ENCODE measurements at regions not wholly inside any gene's neighbourhood (a gene's known extent, or its start where the extent isn't known, plus 50 kb on each side); places are given as distances from the start of the nearest gene placed in this dataset.
"Not testable (repeated sequence)": the region's sequence is repeated elsewhere in the genome, so short reads cannot be mapped to it uniquely, and the experiment has no call there.

DNA sequence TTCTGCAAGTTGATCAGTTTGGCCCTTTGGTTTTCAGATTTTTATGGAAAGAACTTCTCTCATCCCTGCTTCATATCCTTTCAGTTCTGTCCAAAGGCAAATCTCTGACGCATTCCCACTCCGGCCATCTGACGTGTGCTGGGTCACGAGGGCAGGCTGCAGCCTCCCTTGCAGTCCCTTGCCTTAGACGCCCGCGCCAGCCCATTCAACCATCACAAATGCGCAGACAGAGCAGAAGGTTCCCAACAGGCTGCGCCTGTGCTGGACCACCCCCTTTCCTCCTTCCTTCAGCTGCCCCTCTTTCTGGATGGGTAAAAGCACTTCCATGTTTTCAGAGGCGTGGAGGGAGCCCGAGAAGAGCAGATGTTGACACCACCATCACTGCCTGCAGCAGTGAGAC, 144.2 kb downstream of the BCL2L11 start:
- not testable (repeated sequence) for H3K79me1 ChIP-seq (ENCODE audit: low read length); H3K4me3 ChIP-seq (ENCODE audit: low read depth, low read length); H3K4me2 ChIP-seq (ENCODE audit: low read length); H3K27me3 ChIP-seq (ENCODE audit: insufficient read depth, low read length); H4K91ac ChIP-seq (ENCODE audit: low read depth, low read length); H4K8ac ChIP-seq (ENCODE audit: low read depth, low read length); H2BK120ac ChIP-seq (ENCODE audit: insufficient read depth, low read length, poor library complexity); H3K14ac ChIP-seq (ENCODE audit: low read length); H2BK5ac ChIP-seq (ENCODE audit: low read depth, low read length, poor library complexity); DNase-seq; H3K9ac ChIP-seq (ENCODE audit: low read length); H3K9me3 ChIP-seq (ENCODE audit: insufficient read depth, low read depth, low read length); H3K36me3 ChIP-seq (ENCODE audit: control insufficient read depth in 1 of 2, insufficient read depth in 2 of 2, low read length in 2 of 2); H2BK12ac ChIP-seq (ENCODE audit: low read length); H4K12ac ChIP-seq (ENCODE audit: low read depth, low read length); H2AFZ ChIP-seq (ENCODE audit: insufficient read depth, low read length, poor library complexity); H3K18ac ChIP-seq (ENCODE audit: low read length); H3K4me1 ChIP-seq (ENCODE audit: control insufficient read depth in 1 of 2, insufficient read depth in 2 of 2, low read length in 2 of 2); H3K4ac ChIP-seq (ENCODE audit: low read depth, low read length); H3K23ac ChIP-seq (ENCODE audit: low read length); H2AK5ac ChIP-seq (ENCODE audit: low read length); H3K79me2 ChIP-seq (ENCODE audit: control insufficient read depth, insufficient read depth, low read length, poor library complexity); H3K27ac ChIP-seq (ENCODE audit: low read depth, low read length)
- no CpG with 5 or more reads among the region's 11 CpGs for WGBS (ENCODE audit: extremely low coverage, insufficient coverage, insufficient read length)

DNA sequence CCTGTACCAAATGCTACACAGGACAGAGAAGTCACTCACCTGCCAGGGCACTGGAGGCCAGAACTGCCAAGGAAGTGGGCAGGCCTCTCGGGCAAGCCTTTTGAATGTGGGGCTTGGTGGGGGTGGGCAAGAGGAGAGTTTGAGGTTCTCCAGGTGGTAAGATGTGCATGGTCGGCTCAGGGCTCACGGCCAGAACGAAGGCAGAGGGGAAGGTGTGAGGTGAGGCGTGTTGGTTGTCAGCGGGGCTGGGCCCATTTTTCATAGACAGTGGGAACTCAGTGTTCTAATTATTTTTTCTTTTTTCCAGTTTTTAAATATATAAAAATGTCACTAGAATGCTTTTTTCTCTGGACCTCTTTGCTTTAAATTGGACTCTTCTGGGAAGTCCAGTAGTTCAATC, 145.8 kb downstream of the BCL2L11 start:
- not testable (repeated sequence) for H2BK120ac ChIP-seq (ENCODE audit: insufficient read depth, low read length, poor library complexity); H3K4me1 ChIP-seq (ENCODE audit: control insufficient read depth in 1 of 2, insufficient read depth in 2 of 2, low read length in 2 of 2); H3K23ac ChIP-seq (ENCODE audit: low read length); H3K36me3 ChIP-seq (ENCODE audit: control insufficient read depth in 1 of 2, insufficient read depth in 2 of 2, low read length in 2 of 2); H2AK5ac ChIP-seq (ENCODE audit: low read length); H3K14ac ChIP-seq (ENCODE audit: low read length); H4K8ac ChIP-seq (ENCODE audit: low read depth, low read length); H4K91ac ChIP-seq (ENCODE audit: low read depth, low read length); H2BK5ac ChIP-seq (ENCODE audit: low read depth, low read length, poor library complexity); DNase-seq; H3K9ac ChIP-seq (ENCODE audit: low read length); H3K4ac ChIP-seq (ENCODE audit: low read depth, low read length); H3K79me1 ChIP-seq (ENCODE audit: low read length); H3K18ac ChIP-seq (ENCODE audit: low read length); H4K12ac ChIP-seq (ENCODE audit: low read depth, low read length); H3K27ac ChIP-seq (ENCODE audit: low read depth, low read length); H3K79me2 ChIP-seq (ENCODE audit: control insufficient read depth, insufficient read depth, low read length, poor library complexity); H3K9me3 ChIP-seq (ENCODE audit: insufficient read depth, low read depth, low read length); H3K4me2 ChIP-seq (ENCODE audit: low read length); H3K4me3 ChIP-seq (ENCODE audit: low read depth, low read length); H2BK12ac ChIP-seq (ENCODE audit: low read length); H2AFZ ChIP-seq (ENCODE audit: insufficient read depth, low read length, poor library complexity); H3K27me3 ChIP-seq (ENCODE audit: insufficient read depth, low read length)
- WGBS (ENCODE audit: extremely low coverage, insufficient coverage, insufficient read length) = no CpG with 5 or more reads among the region's 6 CpGs

DNA sequence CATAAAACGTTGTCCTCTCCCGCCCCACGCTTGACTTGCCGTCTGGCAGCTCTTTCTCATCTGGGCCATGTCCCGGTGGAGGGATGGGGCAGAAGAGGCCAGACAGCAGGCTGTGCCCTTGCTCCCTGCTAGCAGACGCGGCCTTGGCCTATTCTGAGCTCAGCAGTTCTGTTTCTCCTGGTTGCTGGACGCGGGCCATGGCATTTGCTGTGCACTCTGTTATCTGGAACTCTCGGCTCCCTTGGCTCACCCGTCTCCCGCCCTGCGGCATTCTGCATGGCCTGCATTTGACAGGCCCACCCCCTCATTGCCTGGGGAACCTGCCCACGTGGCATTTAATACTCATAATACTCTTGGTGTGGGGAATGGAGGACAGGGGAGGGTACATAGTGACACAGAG, 146.3 kb downstream of the BCL2L11 start:
- not testable (repeated sequence) for H3K9me3 ChIP-seq (ENCODE audit: insufficient read depth, low read depth, low read length); H3K23ac ChIP-seq (ENCODE audit: low read length); H2AK5ac ChIP-seq (ENCODE audit: low read length); DNase-seq; H4K8ac ChIP-seq (ENCODE audit: low read depth, low read length); H3K9ac ChIP-seq (ENCODE audit: low read length); H2AFZ ChIP-seq (ENCODE audit: insufficient read depth, low read length, poor library complexity); H2BK5ac ChIP-seq (ENCODE audit: low read depth, low read length, poor library complexity); H3K4ac ChIP-seq (ENCODE audit: low read depth, low read length); H4K91ac ChIP-seq (ENCODE audit: low read depth, low read length); H3K18ac ChIP-seq (ENCODE audit: low read length); H3K27me3 ChIP-seq (ENCODE audit: insufficient read depth, low read length); H3K4me3 ChIP-seq (ENCODE audit: low read depth, low read length); H3K79me1 ChIP-seq (ENCODE audit: low read length); H3K14ac ChIP-seq (ENCODE audit: low read length); H3K4me1 ChIP-seq (ENCODE audit: control insufficient read depth in 1 of 2, insufficient read depth in 2 of 2, low read length in 2 of 2); H3K27ac ChIP-seq (ENCODE audit: low read depth, low read length); H3K4me2 ChIP-seq (ENCODE audit: low read length); H2BK120ac ChIP-seq (ENCODE audit: insufficient read depth, low read length, poor library complexity); H2BK12ac ChIP-seq (ENCODE audit: low read length); H3K36me3 ChIP-seq (ENCODE audit: control insufficient read depth in 1 of 2, insufficient read depth in 2 of 2, low read length in 2 of 2); H3K79me2 ChIP-seq (ENCODE audit: control insufficient read depth, insufficient read depth, low read length, poor library complexity); H4K12ac ChIP-seq (ENCODE audit: low read depth, low read length)
- whole genome bisulfite sequencing (ENCODE audit: extremely low coverage, insufficient coverage, insufficient read length) = no CpG with 5 or more reads among the region's 14 CpGs

DNA sequence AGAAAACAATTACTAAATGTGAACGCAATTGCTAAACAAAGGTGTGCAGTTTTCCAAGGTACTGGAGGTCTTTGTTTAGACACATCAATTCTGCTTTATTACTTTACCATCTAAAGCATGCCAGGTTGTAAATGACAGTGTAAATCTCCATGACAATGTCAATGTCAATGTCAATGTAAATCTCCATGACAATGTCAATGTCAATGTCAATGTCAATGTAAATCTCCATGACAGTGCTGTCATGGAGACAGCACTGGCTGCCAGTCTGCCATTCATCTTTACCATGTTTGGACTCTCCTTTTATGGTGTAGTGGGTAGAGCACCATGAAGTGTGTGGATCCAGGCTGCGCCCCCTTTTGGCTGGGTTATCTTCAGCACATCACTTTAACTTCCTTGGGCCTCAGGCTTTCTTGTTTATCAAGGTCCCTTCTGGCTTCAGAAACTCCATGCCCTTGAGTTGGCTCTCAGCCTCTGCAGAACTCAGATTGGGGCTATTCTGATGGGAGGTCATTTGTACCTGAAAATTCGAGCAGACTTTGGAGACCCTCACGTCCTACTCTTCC, 149.1 kb downstream of the BCL2L11 start:
- H3K9me3 ChIP-seq (ENCODE audit: insufficient read depth, low read depth, low read length); H2BK120ac ChIP-seq (ENCODE audit: insufficient read depth, low read length, poor library complexity); H3K79me1 ChIP-seq (ENCODE audit: low read length); H4K91ac ChIP-seq (ENCODE audit: low read depth, low read length); H4K8ac ChIP-seq (ENCODE audit: low read depth, low read length); H3K27ac ChIP-seq (ENCODE audit: low read depth, low read length); H3K23ac ChIP-seq (ENCODE audit: low read length); H3K14ac ChIP-seq (ENCODE audit: low read length); H2BK5ac ChIP-seq (ENCODE audit: low read depth, low read length, poor library complexity); H3K9ac ChIP-seq (ENCODE audit: low read length); H3K4me3 ChIP-seq (ENCODE audit: low read depth, low read length); H3K79me2 ChIP-seq (ENCODE audit: control insufficient read depth, insufficient read depth, low read length, poor library complexity); H3K27me3 ChIP-seq (ENCODE audit: insufficient read depth, low read length); H2AK5ac ChIP-seq (ENCODE audit: low read length); H3K36me3 ChIP-seq (ENCODE audit: control insufficient read depth in 1 of 2, insufficient read depth in 2 of 2, low read length in 2 of 2); H2BK12ac ChIP-seq (ENCODE audit: low read length); H4K12ac ChIP-seq (ENCODE audit: low read depth, low read length); DNase-seq; H2AFZ ChIP-seq (ENCODE audit: insufficient read depth, low read length, poor library complexity); H3K4me2 ChIP-seq (ENCODE audit: low read length); H3K18ac ChIP-seq (ENCODE audit: low read length); H3K4me1 ChIP-seq (ENCODE audit: control insufficient read depth in 1 of 2, insufficient read depth in 2 of 2, low read length in 2 of 2); H3K4ac ChIP-seq (ENCODE audit: low read depth, low read length): not testable (repeated sequence)
- no CpG with 5 or more reads among the region's 4 CpGs for WGBS (ENCODE audit: extremely low coverage, insufficient coverage, insufficient read length)
